ENCODE measurements at regions not wholly inside any gene's neighbourhood (a gene's known extent, or its start where the extent isn't known, plus 50 kb on each side); places are given as distances from the start of the nearest gene placed in this dataset.

- no peak for DNase-seq
- Mint-ChIP-seq H3K9me3 (no peaks in the 10 kb centered on the region), H3K27me3 (no peaks in the 10 kb centered on the region), H3K4me3 (no peak overlapping the region), H3K36me3 (no peaks in the 10 kb centered on the region), H3K27ac (no peak overlapping the region), H3K4me1 (no peaks in the 10 kb centered on the region)
- POLR2A ChIA-PET: no interaction called here
- ATAC-seq (ENCODE audit: low read depth): no peak
Measured at GRCh38 chr4:116486401-116486800, 599.0 kb downstream of the TRAM1L1 start.

- DNase-seq: no peak
- ATAC-seq (ENCODE audit: low read depth): no peak
- Mint-ChIP-seq H3K36me3 (no peaks in the 10 kb centered on the region), H3K9me3 (no peaks in the 10 kb centered on the region), H3K4me3 (no peak overlapping the region), H3K27me3 (no peaks in the 10 kb centered on the region), H3K4me1 (no peaks in the 10 kb centered on the region), H3K27ac (no peak overlapping the region)
- POLR2A ChIA-PET: no interaction called here
Measured at GRCh38 chr4:116480546-116480945, 604.8 kb downstream of the TRAM1L1 start.

- DNase-seq (no peak), ATAC-seq (ENCODE audit: low read depth) (no peak)
- POLR2A ChIA-PET: no interaction called here
- no peak overlapping the region for H3K4me3 Mint-ChIP-seq
- no peak overlapping the region for H3K27ac Mint-ChIP-seq
- no peaks in the 10 kb centered on the region for H3K27me3 Mint-ChIP-seq
- H3K36me3 Mint-ChIP-seq: no peaks in the 10 kb centered on the region
- no peaks in the 10 kb centered on the region for H3K9me3 Mint-ChIP-seq
- no peaks in the 10 kb centered on the region for H3K4me1 Mint-ChIP-seq
Measured at GRCh38 chr4:116478343-116478742, 607.0 kb downstream of the TRAM1L1 start.

- POLR2A ChIA-PET: no interaction called here
- Mint-ChIP-seq H3K27ac (no peak overlapping the region), H3K27me3 (no peaks in the 10 kb centered on the region), H3K9me3 (no peaks in the 10 kb centered on the region), H3K4me3 (no peak overlapping the region), H3K4me1 (no peaks in the 10 kb centered on the region), H3K36me3 (no peaks in the 10 kb centered on the region)
- no peak for DNase-seq
- ATAC-seq (ENCODE audit: low read depth): no peak
Measured at GRCh38 chr4:116469582-116469981, 615.8 kb downstream of the TRAM1L1 start.

- H3K27ac Mint-ChIP-seq: no peak overlapping the region
- peaks cover 1% of the 10 kb centered on the region for H3K9me3 Mint-ChIP-seq
- POLR2A ChIA-PET: no interaction called here
- no peaks in the 10 kb centered on the region for H3K27me3 Mint-ChIP-seq
- ATAC-seq (ENCODE audit: low read depth) (no peak), DNase-seq (no peak)
- no peak overlapping the region for H3K4me3 Mint-ChIP-seq
- no peaks in the 10 kb centered on the region for H3K36me3 Mint-ChIP-seq
- no peaks in the 10 kb centered on the region for H3K4me1 Mint-ChIP-seq
Measured at GRCh38 chr4:116453127-116453526, 632.2 kb downstream of the TRAM1L1 start.

GRCh38 chr4:116449764-116450163 lies 635.6 kb downstream of the TRAM1L1 start:
- H3K27ac Mint-ChIP-seq: no peak overlapping the region
- H3K9me3 Mint-ChIP-seq: peaks cover 1% of the 10 kb centered on the region
- no peaks in the 10 kb centered on the region for H3K36me3 Mint-ChIP-seq
- no peak for ATAC-seq (ENCODE audit: low read depth)
- no peaks in the 10 kb centered on the region for H3K27me3 Mint-ChIP-seq
- POLR2A ChIA-PET: no interaction called here
- H3K4me1 Mint-ChIP-seq: no peaks in the 10 kb centered on the region
- H3K4me3 Mint-ChIP-seq: no peak overlapping the region
- no peak for DNase-seq

GRCh38 chr4:116444117-116444516 lies 641.3 kb downstream of the TRAM1L1 start:
- Mint-ChIP-seq H3K4me3 (no peak overlapping the region), H3K36me3 (no peaks in the 10 kb centered on the region), H3K27me3 (no peaks in the 10 kb centered on the region), H3K4me1 (no peaks in the 10 kb centered on the region), H3K9me3 (no peaks in the 10 kb centered on the region), H3K27ac (no peak overlapping the region)
- DNase-seq: no peak
- POLR2A ChIA-PET: no interaction called here
- ATAC-seq (ENCODE audit: low read depth): no peak

GRCh38 chr4:116438981-116439729 lies 646.2 kb downstream of the TRAM1L1 start:
- H3K27me3 Mint-ChIP-seq: no peaks in the 10 kb centered on the region
- POLR2A ChIA-PET: no interaction called here
- no peak overlapping the region for H3K27ac Mint-ChIP-seq
- ATAC-seq (ENCODE audit: low read depth): no peak
- no peaks in the 10 kb centered on the region for H3K9me3 Mint-ChIP-seq
- H3K36me3 Mint-ChIP-seq: no peaks in the 10 kb centered on the region
- H3K4me1 Mint-ChIP-seq: no peaks in the 10 kb centered on the region
- no peak for DNase-seq
- H3K4me3 Mint-ChIP-seq: no peak overlapping the region

GRCh38 chr4:116438417-116438816 lies 647.0 kb downstream of the TRAM1L1 start:
- Mint-ChIP-seq H3K27me3 (no peaks in the 10 kb centered on the region), H3K27ac (no peak overlapping the region), H3K9me3 (no peaks in the 10 kb centered on the region), H3K36me3 (no peaks in the 10 kb centered on the region), H3K4me1 (no peaks in the 10 kb centered on the region), H3K4me3 (no peak overlapping the region)
- ATAC-seq (ENCODE audit: low read depth) (no peak), DNase-seq (no peak)
- POLR2A ChIA-PET: no interaction called here

- DNase-seq (no peak), ATAC-seq (ENCODE audit: low read depth) (no peak)
- Mint-ChIP-seq H3K4me1 (no peaks in the 10 kb centered on the region), H3K4me3 (no peak overlapping the region), H3K27me3 (no peaks in the 10 kb centered on the region), H3K9me3 (peaks cover 7% of the 10 kb centered on the region), H3K36me3 (no peaks in the 10 kb centered on the region), H3K27ac (no peak overlapping the region)
- POLR2A ChIA-PET: no interaction called here
Measured at GRCh38 chr4:116427666-116428065, 657.7 kb downstream of the TRAM1L1 start.

- no peaks in the 10 kb centered on the region for H3K27me3 Mint-ChIP-seq
Measured at GRCh38 chr4:116413222-116413621, 672.2 kb downstream of the TRAM1L1 start.

GRCh38 chr4:116401293-116401692 lies 684.1 kb downstream of the TRAM1L1 start:
- no peaks in the 10 kb centered on the region for H3K27me3 Mint-ChIP-seq
- DNase-seq (no peak), ATAC-seq (ENCODE audit: low read depth) (no peak)
- H3K4me1 Mint-ChIP-seq: no peaks in the 10 kb centered on the region
- no peak overlapping the region for H3K4me3 Mint-ChIP-seq
- no peaks in the 10 kb centered on the region for H3K36me3 Mint-ChIP-seq
- POLR2A ChIA-PET: no interaction called here
- H3K9me3 Mint-ChIP-seq: peaks cover 1% of the 10 kb centered on the region
- H3K27ac Mint-ChIP-seq: no peak overlapping the region

More at GRCh38 chr4:116413222-116413621, 672.2 kb downstream of the TRAM1L1 start:
- Mint-ChIP-seq H3K36me3 (no peaks in the 10 kb centered on the region), H3K9me3 (no peaks in the 10 kb centered on the region), H3K4me3 (no peak overlapping the region), H3K27ac (no peak overlapping the region), H3K4me1 (no peaks in the 10 kb centered on the region)
- POLR2A ChIA-PET: no interaction called here
- ATAC-seq (ENCODE audit: low read depth) (no peak), DNase-seq (no peak)

GRCh38 chr4:116400480-116400879 lies 684.9 kb downstream of the TRAM1L1 start:
- Mint-ChIP-seq H3K4me1 (no peaks in the 10 kb centered on the region), H3K36me3 (no peaks in the 10 kb centered on the region), H3K4me3 (no peak overlapping the region), H3K27me3 (no peaks in the 10 kb centered on the region), H3K9me3 (peaks cover 1% of the 10 kb centered on the region), H3K27ac (no peak overlapping the region)
- ATAC-seq (ENCODE audit: low read depth) (no peak), DNase-seq (no peak)
- POLR2A ChIA-PET: no interaction called here

GRCh38 chr4:116397714-116398113 lies 687.7 kb downstream of the TRAM1L1 start:
- H3K4me1 Mint-ChIP-seq: no peaks in the 10 kb centered on the region
- H3K9me3 Mint-ChIP-seq: peaks cover 1% of the 10 kb centered on the region
- no peaks in the 10 kb centered on the region for H3K27me3 Mint-ChIP-seq
- no peaks in the 10 kb centered on the region for H3K36me3 Mint-ChIP-seq
- no peak for DNase-seq
- H3K4me3 Mint-ChIP-seq: no peak overlapping the region
- H3K27ac Mint-ChIP-seq: no peak overlapping the region
- POLR2A ChIA-PET: no interaction called here
- ATAC-seq (ENCODE audit: low read depth): no peak

GRCh38 chr4:116397291-116397690 lies 688.1 kb downstream of the TRAM1L1 start:
- ATAC-seq (ENCODE audit: low read depth): no peak
- no peak for DNase-seq
- no peaks in the 10 kb centered on the region for H3K4me1 Mint-ChIP-seq
- no peaks in the 10 kb centered on the region for H3K36me3 Mint-ChIP-seq
- no peak overlapping the region for H3K27ac Mint-ChIP-seq
- H3K9me3 Mint-ChIP-seq: no peaks in the 10 kb centered on the region
- POLR2A ChIA-PET: no interaction called here
- no peaks in the 10 kb centered on the region for H3K27me3 Mint-ChIP-seq
- no peak overlapping the region for H3K4me3 Mint-ChIP-seq
